ENCODE measurements at regions not wholly inside any gene's neighbourhood (a gene's known extent, or its start where the extent isn't known, plus 50 kb on each side); places are given as distances from the start of the nearest gene placed in this dataset.

- H3K4me3 ChIP-seq (ENCODE audit: severe bottlenecking) = no peak overlapping the region
- no peaks in the 10 kb centered on the region for H3K36me3 ChIP-seq (ENCODE audit: low read depth)
- no peaks in the 10 kb centered on the region for H3K9me3 ChIP-seq (ENCODE audit: severe bottlenecking)
- ATAC-seq (ENCODE audit: low read depth) = no peak
- no peak for DNase-seq (ENCODE audit: low spot score)
- H3K4me1 ChIP-seq (ENCODE audit: insufficient read depth, poor library complexity, severe bottlenecking) = no peaks in the 10 kb centered on the region
- TF ChIP-seq CTCF (IDR thresholded peaks at IDR 0.05; ENCODE audit: poor library complexity, severe bottlenecking) = no peak
- no peaks in the 10 kb centered on the region for H3K27me3 ChIP-seq (ENCODE audit: insufficient read depth, poor library complexity, severe bottlenecking)
- H3K27ac ChIP-seq (ENCODE audit: poor library complexity, severe bottlenecking) = no peak overlapping the region
These were observed 842.9 kb downstream of the SLC6A15 start for GRCh38 chr12:84069699-84070098.

DNA sequence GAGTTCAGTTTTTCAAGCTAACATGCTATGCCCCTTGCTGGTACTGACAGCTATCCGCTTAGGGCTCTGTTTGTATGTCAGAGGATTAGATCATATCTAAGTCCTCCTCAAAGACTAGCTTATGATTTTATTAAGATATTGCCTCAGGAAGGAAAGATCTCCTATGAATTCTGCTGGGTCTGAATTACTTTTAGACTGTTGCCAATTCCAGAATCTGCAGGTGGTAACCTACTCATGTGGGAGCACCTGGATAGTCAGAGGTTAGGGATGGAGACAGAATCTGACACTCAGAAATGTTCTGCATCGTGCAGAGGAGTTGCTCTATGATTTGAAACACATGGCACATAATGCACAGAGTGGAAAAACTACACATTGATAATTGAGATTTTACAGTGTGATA lies 843.4 kb downstream of the SLC6A15 start:
- Histone ChIP-seq H3K27ac (ENCODE audit: poor library complexity, severe bottlenecking) (no peak overlapping the region), H3K36me3 (ENCODE audit: low read depth) (no peaks in the 10 kb centered on the region), H3K4me1 (ENCODE audit: insufficient read depth, poor library complexity, severe bottlenecking) (no peaks in the 10 kb centered on the region), H3K4me3 (ENCODE audit: severe bottlenecking) (no peak overlapping the region), H3K27me3 (ENCODE audit: insufficient read depth, poor library complexity, severe bottlenecking) (no peaks in the 10 kb centered on the region), H3K9me3 (ENCODE audit: severe bottlenecking) (no peaks in the 10 kb centered on the region)
- DNase-seq (ENCODE audit: low spot score) (no peak), ATAC-seq (ENCODE audit: low read depth) (no peak)
- TF ChIP-seq CTCF (IDR thresholded peaks at IDR 0.05; ENCODE audit: poor library complexity, severe bottlenecking) = no peak

GRCh38 chr12:84058136-84058535 lies 854.5 kb downstream of the SLC6A15 start:
- Histone ChIP-seq H3K9me3 (ENCODE audit: severe bottlenecking) (no peaks in the 10 kb centered on the region), H3K27me3 (ENCODE audit: insufficient read depth, poor library complexity, severe bottlenecking) (no peaks in the 10 kb centered on the region), H3K4me1 (ENCODE audit: insufficient read depth, poor library complexity, severe bottlenecking) (no peaks in the 10 kb centered on the region), H3K36me3 (ENCODE audit: low read depth) (no peaks in the 10 kb centered on the region), H3K4me3 (ENCODE audit: severe bottlenecking) (no peak overlapping the region), H3K27ac (ENCODE audit: poor library complexity, severe bottlenecking) (no peak overlapping the region)
- no peak for ATAC-seq (ENCODE audit: low read depth)
- TF ChIP-seq CTCF (IDR thresholded peaks at IDR 0.05; ENCODE audit: poor library complexity, severe bottlenecking) = no peak
- no peak for DNase-seq (ENCODE audit: low spot score)

DNA sequence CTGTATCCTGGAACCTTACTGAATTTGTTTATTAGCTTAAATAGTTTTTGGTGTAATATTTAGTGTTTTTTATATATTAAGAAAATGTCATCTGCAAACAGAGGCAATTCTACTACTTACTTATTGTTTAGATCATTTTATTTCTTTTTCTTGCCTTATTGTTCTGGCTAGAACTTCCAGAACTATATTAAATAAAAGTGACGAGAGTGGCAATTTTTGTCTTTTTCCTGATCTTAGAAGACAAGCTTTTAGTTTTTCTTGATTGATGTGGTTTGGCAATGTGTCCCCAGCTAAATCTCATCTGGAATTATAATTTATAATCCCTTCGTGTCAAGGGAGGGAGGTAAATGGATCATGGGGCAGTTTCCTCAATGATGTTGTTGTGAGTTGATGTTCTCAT lies 857.8 kb downstream of the SLC6A15 start:
- no peaks in the 10 kb centered on the region for H3K36me3 ChIP-seq (ENCODE audit: low read depth)
- no peaks in the 10 kb centered on the region for H3K27me3 ChIP-seq (ENCODE audit: insufficient read depth, poor library complexity, severe bottlenecking)
- ATAC-seq (ENCODE audit: low read depth) = no peak
- TF ChIP-seq CTCF (IDR thresholded peaks at IDR 0.05; ENCODE audit: poor library complexity, severe bottlenecking) = no peak
- DNase-seq (ENCODE audit: low spot score) = no peak
- no peaks in the 10 kb centered on the region for H3K9me3 ChIP-seq (ENCODE audit: severe bottlenecking)
- H3K4me1 ChIP-seq (ENCODE audit: insufficient read depth, poor library complexity, severe bottlenecking) = no peaks in the 10 kb centered on the region
- no peak overlapping the region for H3K27ac ChIP-seq (ENCODE audit: poor library complexity, severe bottlenecking)
- H3K4me3 ChIP-seq (ENCODE audit: severe bottlenecking) = no peak overlapping the region

DNA sequence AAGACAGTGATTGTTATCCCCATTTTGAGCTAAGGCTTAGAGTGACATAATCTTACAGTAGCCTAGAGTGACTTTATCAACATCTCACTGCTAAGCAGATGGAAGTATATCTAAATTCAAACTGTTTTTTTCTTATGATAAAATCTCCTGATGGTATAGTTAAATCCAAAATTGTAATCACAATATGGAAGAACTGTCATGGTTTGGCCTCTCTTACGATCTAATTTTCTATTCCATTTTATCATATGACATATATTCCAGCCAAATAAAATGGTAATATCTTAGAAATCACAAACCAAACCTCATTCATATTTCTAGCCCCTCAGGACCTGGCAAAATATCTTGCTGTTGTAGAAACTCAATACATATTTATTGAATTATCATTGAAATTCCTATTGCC lies 864.7 kb downstream of the SLC6A15 start:
- Histone ChIP-seq H3K27me3 (ENCODE audit: insufficient read depth, poor library complexity, severe bottlenecking) (no peaks in the 10 kb centered on the region), H3K4me1 (ENCODE audit: insufficient read depth, poor library complexity, severe bottlenecking) (no peaks in the 10 kb centered on the region), H3K27ac (ENCODE audit: poor library complexity, severe bottlenecking) (no peak overlapping the region), H3K4me3 (ENCODE audit: severe bottlenecking) (no peak overlapping the region), H3K9me3 (ENCODE audit: severe bottlenecking) (no peaks in the 10 kb centered on the region), H3K36me3 (ENCODE audit: low read depth) (no peaks in the 10 kb centered on the region)
- no peak for ATAC-seq (ENCODE audit: low read depth)
- DNase-seq (ENCODE audit: low spot score) = no peak
- TF ChIP-seq CTCF (IDR thresholded peaks at IDR 0.05; ENCODE audit: poor library complexity, severe bottlenecking) = no peak
